Fibroblast of upper back skin (primary cell): ENCODE measurements at regions not wholly inside any gene's neighbourhood (a gene's known extent, or its start where the extent isn't known, plus 50 kb on each side); places are given as distances from the start of the nearest gene placed in this dataset.
A peak's percentile ranks its signal among the peaks of the same experiment; 100 is the strongest.
"Not testable (repeated sequence)": the region's sequence is repeated elsewhere in the genome, so short reads cannot be mapped to it uniquely, and the experiment has no call there.

Experiments used
- DNase-seq: peaks from one replicate; pipeline ENCODE4 v3.0.0-alpha.2; 2013

DNA sequence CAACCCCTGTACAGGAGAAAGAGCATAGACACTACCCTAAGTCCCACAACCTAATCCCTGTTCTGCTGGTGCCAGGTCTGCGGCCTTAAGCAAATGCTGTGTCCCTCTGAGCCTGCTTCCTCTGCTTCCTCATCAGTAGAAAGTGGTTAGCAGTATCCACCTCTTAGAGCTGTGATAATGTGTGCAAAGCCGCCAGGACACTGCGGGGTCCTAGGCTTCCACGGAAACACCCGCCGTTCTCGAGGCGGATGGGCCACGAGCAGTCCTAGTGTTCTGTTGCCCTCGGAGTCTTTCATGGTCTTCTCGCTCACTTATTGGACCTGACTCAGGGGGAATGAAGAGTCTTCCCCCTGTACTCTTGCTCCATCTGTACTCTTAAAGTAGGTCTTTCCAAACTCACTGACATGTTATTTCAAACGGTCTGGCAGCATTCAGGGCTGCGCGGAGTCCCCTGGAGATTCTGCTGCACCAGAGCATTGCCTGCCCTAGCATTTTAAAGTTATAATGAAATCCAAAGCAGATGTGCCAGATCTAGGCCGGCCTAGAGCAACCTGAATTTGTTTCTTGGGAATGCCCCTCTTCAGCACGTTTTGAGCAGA is 107.2 kb upstream of the ZNF236 start:
- DNase-seq, result no peak

GRCh38 chr18:76713432-76713831 is 108.9 kb upstream of the ZNF236 start:
- DNase-seq, result no peak

DNA sequence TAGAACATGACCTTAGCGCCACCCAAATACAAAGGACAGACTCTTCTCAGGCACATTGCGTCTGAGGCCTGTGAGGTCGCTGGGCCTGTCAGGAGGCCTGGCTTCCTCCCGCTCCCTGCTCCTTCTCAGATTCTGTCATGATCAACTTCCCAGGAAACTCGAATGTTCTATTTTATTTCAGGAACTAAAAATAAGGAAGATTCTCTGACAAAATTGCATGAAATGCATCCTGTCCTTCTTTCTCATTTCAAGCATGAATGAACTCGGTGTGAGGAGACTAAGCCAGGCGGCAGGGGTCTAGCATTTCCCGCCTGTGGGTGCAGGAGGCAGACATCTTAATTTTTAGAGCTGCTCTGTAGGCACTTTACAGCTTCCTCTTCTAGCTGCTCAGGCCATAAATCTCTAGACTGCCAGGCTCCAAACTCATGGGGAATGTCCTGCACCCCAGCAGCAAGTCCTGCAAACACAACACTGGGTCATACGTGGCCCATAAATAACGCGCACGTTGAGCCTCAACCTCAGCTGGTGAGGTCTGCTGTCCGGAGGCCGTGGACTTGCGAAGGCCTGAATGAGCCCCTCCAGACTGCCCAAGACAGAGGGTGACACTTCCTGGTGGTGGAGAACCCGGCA is 109.7 kb upstream of the ZNF236 start:
- DNase-seq, result no peak

- DNase-seq, result no peak
Measured at GRCh38 chr18:76710646-76711520, 111.5 kb upstream of the ZNF236 start.

- DNase-seq, result peak; percentile 67
Measured at GRCh38 chr18:76709659-76710645, 112.4 kb upstream of the ZNF236 start.

- no peak for DNase-seq
Measured at GRCh38 chr18:76708722-76709353, 113.5 kb upstream of the ZNF236 start.

DNA sequence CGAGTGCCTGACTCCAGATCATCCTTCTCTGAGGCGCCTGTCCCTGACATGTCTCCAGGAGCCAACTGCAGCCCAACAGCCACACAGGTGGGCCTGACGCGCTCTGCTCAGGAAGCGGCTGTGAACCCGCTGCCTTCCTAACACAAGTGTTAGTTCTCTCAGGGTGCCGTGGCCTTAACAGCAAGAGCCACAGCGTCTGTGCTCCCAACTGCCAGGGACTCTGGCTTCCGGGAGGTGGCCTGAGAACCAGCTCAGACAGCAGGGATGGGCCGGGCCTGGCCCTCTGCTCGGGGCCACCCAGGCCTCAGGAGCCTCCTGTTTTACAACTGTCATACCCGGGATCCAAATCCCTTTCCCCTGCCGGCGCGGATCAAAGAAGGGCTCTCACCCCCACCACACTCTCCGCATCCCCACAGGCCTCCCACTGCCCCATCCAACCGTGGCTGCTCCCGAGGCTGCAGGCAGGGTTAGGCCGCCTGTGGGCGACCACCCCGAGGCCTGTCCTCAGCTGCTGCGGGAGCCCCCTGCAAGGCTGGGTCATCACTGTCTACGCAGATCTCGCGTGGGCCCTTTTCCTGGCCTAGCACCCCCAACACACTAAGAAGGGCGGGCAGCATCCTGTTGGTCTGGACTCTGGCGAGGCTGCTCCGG is 114.2 kb upstream of the ZNF236 start:
- DNase-seq, result no peak

DNA sequence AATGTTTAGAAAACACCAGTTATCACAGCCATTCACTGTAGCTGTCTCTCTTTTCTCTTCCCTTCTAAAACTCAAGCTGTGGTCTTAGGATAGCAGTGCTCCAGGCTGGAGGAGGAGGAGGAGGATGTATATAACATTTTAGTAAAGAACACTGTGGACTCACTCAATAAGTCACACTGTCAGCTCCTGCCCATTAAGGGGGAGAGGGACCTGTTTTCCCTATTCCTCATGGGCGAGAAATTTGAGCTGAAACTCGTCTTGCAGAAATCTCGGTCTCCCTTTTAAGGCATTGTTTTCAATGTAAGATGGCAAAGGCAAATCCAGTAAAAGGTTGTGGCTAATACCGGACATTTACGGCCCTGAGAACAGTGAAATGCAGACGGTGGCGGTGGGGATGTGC is 114.8 kb upstream of the ZNF236 start:
- DNase-seq, result no peak

DNA sequence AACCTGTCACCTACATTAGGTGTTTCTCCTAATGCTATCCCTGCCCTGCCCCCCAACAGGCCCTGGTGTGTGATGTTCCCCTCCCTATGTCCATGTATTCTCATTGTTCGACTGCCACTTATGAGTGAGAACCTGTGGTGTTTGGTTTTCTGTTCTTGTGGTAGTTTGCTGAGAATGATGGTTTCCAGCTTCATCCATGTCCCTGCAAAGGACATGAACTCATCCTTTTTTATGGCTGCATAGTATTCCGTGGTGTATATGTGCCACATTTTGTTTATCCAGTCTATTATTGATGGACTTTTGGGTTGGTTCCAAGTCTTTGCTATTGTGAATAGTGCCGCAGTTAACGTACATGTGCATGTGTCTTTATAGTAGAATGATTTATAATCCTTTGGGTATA is 117.8 kb upstream of the ZNF236 start:
- not testable (repeated sequence) for DNase-seq

DNA sequence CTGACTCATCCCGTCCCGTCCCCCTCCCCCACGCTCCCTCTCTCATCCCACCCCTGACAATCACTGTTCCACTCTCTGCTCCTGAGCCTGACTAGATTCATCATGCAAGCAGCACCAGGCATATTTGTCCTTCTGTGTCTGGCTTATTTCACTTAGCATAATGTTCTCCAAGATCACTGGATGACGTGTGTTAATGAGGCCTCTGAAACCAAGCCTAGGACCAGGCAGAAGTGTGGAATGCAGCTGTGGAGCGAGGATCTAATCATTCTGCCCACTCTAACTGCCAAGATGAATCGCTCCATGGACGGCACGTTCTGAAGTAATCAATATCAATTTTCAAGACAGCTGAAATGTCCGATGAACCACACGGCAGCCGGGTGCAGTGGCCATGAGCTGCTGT is 122.4 kb upstream of the ZNF236 start:
- DNase-seq, result peak; percentile 19

- peak; percentile 33 for DNase-seq
Measured at GRCh38 chr18:76697441-76697901, 124.9 kb upstream of the ZNF236 start.

GRCh38 chr18:76691800-76692199 is 130.6 kb upstream of the ZNF236 start:
- DNase-seq, result peak; percentile 42

GRCh38 chr18:76689646-76690264 is 132.6 kb upstream of the ZNF236 start:
- no peak for DNase-seq

DNA sequence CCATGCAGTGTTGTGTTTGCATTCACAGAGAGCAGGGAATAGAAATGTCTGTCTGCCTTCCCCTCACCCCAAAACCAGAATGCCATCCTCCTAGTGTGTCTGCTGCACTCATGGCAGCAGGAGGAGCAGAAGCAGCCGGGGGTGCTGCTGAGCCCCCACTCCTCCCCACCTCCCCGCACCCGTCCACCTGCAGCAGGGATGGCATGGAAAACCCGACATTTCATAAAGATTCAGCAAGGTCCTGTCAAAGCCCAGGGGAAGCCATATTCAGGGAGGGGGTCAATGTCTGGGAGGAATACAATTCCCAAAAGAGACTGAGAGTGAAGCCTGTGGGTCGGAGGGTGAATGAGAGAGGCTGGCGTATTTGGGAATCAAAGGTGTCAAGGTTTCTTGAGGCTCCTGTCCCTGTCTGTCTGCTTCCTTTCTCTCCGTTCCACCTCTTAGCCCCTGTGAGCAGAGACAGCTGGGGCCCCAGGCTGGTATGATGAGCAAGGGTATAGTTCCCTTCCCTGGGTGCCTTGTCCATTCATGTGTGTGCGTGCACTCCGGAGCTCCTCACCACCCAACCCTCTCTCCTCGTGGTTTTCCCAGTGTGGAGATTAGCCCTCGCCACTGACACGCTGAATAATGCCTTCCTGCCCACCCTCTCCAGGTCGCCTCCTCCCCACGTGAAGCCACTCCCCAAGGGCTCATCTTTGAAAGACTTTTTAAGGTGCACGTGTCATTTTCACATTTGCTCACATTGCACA is 133.5 kb upstream of the ZNF236 start:
- DNase-seq, result no peak

- peak; percentile 22 for DNase-seq
Measured at GRCh38 chr18:76687304-76687962, 134.9 kb upstream of the ZNF236 start.

GRCh38 chr18:76686737-76687231 is 135.6 kb upstream of the ZNF236 start:
- peak; percentile 61 for DNase-seq

DNA sequence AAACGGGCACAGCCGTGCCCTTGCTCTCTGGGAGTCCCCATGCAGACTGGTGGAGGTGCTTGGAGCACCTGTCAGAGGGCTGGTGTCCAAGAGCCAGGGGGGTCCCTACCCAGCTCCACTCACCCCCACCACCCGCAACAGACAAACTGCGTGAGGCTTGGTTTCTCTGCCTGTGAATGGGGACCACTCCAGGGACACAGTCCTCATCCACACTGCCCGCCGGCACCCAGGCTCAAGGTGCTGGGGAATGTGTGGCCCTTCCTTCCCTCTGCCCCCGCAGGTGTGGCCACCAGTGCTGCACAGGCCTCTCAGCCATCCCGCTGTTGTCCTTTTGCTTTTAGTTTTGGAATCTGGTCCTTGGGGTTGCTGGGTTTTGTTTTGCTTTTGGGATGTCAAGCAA is 136.5 kb upstream of the ZNF236 start:
- no peak for DNase-seq

GRCh38 chr18:76685402-76685801 is 137.0 kb upstream of the ZNF236 start:
- DNase-seq, result no peak

- no peak for DNase-seq
Measured at GRCh38 chr18:76684265-76684664, 138.1 kb upstream of the ZNF236 start.

DNA sequence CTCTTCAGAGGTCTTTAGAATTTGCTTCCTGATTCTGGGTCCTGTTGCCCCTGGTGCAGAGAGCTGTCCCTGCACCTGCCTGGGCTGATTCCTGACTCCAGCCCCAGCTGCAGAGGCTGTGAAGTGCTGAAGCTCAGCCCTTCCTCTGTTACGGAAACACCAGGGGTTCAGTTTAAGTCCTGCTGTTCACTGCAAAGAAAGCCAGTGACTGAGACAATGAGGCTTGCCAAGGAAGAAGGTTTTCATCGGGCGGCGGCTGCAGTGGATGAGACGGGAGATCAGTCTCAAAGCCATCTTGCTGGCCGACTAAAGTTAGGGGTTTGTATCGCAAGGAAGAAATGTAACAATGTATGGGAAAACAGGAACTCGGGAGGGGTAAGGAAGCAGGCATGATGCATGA is 142.4 kb upstream of the ZNF236 start:
- no peak for DNase-seq
